Stimulated activated memory B cell treated with anti-CD40 and anti-IgM and Interleukin-4, amounts not matched to agents 10 μg/mL and 1 μg/mL and 100 μg/mL, for 72 hours (primary cell): ENCODE measurements at regions not wholly inside any gene's neighbourhood (a gene's known extent, or its start where the extent isn't known, plus 50 kb on each side); places are given as distances from the start of the nearest gene placed in this dataset.
"Not testable (repeated sequence)": the region's sequence is repeated elsewhere in the genome, so short reads cannot be mapped to it uniquely, and the experiment has no call there.

ENCODE experiments used
- ATAC-seq: fragments of 150-1000 bp; cut with Tn5 transposase; 2 replicates; pipeline ENCODE4 v1.10.0; 2021
- H3K27ac Mint-ChIP-seq: one replicate; pipeline ENCODE4 v1.8.0; 2022; ENCODE audit warnings: mild to moderate bottlenecking, mixed read lengths
- H3K27me3 Mint-ChIP-seq: one replicate; pipeline ENCODE4 v1.8.0; 2022; ENCODE audit warnings: mixed read lengths
- H3K36me3 Mint-ChIP-seq: one replicate; pipeline ENCODE4 v1.8.0; 2022; ENCODE audit warnings: mixed read lengths
- H3K4me1 Mint-ChIP-seq: one replicate; pipeline ENCODE4 v1.8.0; 2022; ENCODE audit warnings: mixed read lengths
- H3K4me3 Mint-ChIP-seq: one replicate; pipeline ENCODE4 v1.8.0; 2022; ENCODE audit warnings: mild to moderate bottlenecking, moderate library complexity, mixed read lengths
- H3K9me3 Mint-ChIP-seq: one replicate; pipeline ENCODE4 v1.8.0; 2022; ENCODE audit warnings: mixed read lengths

DNA sequence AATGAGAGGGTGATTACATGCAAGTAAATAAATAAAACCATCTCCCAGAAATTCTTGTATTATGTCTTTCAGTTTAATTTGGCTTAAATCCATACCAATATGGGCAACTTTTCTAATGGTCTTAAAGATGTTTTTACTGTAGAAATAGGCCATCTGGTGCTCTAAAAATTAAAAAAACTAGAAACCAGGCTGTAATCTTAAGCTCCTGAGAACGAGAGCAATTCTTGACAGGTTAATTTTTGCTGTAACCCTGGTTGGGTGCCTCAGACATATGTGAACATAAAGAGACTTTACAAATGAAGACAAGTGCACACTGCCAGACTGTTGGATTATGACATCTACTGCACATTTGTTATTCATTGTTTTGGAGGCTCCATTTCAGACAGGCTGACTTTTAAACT, 246.8 kb upstream of the DAB2 start:
- H3K27ac Mint-ChIP-seq: no peak overlapping the region
- H3K4me1 Mint-ChIP-seq: no peaks in the 10 kb centered on the region
- H3K36me3 Mint-ChIP-seq: no peaks in the 10 kb centered on the region
- no peak for ATAC-seq
- H3K4me3 Mint-ChIP-seq: no peak overlapping the region
- no peaks in the 10 kb centered on the region for H3K9me3 Mint-ChIP-seq
- no peaks in the 10 kb centered on the region for H3K27me3 Mint-ChIP-seq

DNA sequence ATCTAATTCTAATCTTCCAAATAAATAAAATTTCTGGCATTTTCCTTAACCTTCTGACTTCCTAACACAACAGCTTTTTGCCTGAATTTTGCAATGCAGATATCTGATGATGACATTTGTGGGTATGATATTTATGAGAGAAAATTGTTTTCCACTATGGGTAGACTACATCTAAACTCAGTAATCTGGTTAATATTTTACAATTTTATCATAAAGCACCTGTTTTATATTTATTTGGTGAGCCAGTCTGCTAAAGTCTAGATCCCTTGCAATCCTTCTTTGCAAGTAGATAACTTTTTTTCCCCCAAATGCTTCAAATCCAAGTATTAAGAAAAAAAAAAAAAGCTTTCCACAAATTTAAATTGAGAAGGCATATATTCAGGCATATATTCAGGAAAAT, 246.2 kb upstream of the DAB2 start:
- Mint-ChIP-seq H3K4me3 (no peak overlapping the region), H3K27me3 (no peaks in the 10 kb centered on the region), H3K36me3 (no peaks in the 10 kb centered on the region)

DNA sequence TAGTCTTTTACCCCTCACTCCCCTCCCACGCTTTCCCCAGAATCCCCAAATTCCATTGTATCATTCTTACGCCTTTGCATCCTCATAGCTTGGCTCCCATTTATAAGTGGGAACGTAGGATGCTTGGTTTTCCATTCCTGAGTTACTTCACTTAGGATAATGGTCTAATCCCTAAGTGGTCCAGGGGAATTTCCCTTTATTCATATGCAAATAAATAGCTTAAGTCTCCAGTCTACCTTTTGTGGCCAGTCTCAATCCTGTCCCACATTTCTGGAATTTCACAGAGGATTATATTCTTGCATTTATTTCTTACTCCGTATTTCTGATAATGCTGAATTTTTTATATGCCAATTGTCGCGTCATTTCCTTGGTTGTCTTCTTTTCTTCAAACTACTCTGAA, 245.6 kb upstream of the DAB2 start:
- no peak overlapping the region for H3K27ac Mint-ChIP-seq
- no peaks in the 10 kb centered on the region for H3K27me3 Mint-ChIP-seq
- no peaks in the 10 kb centered on the region for H3K4me1 Mint-ChIP-seq
- H3K4me3 Mint-ChIP-seq: no peak overlapping the region
- ATAC-seq: no peak
- H3K9me3 Mint-ChIP-seq: no peaks in the 10 kb centered on the region
- no peaks in the 10 kb centered on the region for H3K36me3 Mint-ChIP-seq

More for the DNA sequence above, 246.2 kb upstream of the DAB2 start:
- no peak overlapping the region for H3K27ac Mint-ChIP-seq
- H3K9me3 Mint-ChIP-seq: no peaks in the 10 kb centered on the region
- ATAC-seq: no peak
- H3K4me1 Mint-ChIP-seq: no peaks in the 10 kb centered on the region

DNA sequence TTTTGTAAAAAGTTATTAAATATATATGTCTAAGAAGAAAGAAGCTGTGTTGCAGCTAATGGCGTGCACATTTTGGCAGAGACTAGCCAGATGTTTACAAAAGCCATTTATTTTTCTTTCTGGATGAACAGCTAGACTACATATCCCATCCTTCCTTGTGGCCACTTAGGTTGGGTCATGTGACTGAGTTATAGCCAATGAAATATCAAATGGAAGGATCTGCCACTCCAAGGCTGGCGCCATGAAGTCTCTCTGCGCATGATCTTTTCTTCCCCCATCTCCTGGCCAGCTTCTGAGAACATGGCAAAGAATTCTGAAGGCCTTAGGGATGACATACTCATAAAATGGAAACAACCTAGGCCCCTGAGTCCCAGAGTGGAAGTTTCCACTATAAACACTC, 244.2 kb upstream of the DAB2 start:
- no peaks in the 10 kb centered on the region for H3K4me1 Mint-ChIP-seq
- no peaks in the 10 kb centered on the region for H3K9me3 Mint-ChIP-seq
- no peak for ATAC-seq
- no peaks in the 10 kb centered on the region for H3K36me3 Mint-ChIP-seq
- no peak overlapping the region for H3K4me3 Mint-ChIP-seq
- H3K27ac Mint-ChIP-seq: no peak overlapping the region
- H3K27me3 Mint-ChIP-seq: no peaks in the 10 kb centered on the region

DNA sequence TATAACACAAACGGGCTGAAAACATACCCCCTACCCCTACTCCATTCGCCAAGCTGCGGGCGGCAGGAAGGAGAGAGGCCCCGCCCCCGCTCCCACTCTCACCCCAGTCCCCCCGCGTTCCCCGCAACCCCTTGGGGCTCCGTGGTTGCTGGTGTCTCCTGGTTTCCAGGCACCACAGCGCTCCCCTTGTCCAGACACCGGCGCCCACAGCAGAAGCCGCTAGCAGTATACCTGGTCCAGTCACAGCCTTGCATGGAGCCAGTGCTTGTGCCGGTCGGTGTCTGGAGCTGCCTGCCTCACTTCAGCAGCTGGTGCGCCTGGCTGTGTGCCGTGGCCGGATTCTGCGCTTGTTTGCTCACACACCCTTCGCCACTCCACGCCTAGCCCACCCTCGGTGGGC, 240.5 kb upstream of the DAB2 start:
- no peak for ATAC-seq
- Mint-ChIP-seq H3K9me3 (no peaks in the 10 kb centered on the region), H3K27me3 (no peaks in the 10 kb centered on the region), H3K4me1 (peaks cover 12% of the 10 kb centered on the region), H3K36me3 (no peaks in the 10 kb centered on the region), H3K27ac (no peak overlapping the region), H3K4me3 (no peak overlapping the region)

DNA sequence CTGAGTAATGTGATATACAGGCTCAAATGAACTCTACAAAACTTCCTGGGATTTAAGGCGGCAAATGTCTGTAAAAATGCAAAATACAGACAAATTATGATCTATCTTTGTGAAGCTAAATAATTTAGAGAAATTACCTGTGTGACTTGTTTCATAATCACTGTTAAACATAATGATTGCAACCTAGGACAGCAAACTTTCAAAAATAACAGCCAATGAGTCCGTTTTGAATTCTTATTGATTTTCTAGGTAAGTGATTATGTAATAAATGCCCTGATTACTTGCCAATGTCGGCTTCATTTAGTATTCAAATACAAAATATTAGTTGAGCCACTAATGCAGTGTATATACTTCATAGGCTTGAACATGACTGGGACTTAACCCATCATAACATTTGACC, 238.2 kb upstream of the DAB2 start:
- Mint-ChIP-seq H3K9me3 (no peaks in the 10 kb centered on the region), H3K27ac (no peak overlapping the region), H3K4me1 (peaks cover 20% of the 10 kb centered on the region), H3K4me3 (no peak overlapping the region), H3K27me3 (no peaks in the 10 kb centered on the region), H3K36me3 (no peaks in the 10 kb centered on the region)
- ATAC-seq: no peak

DNA sequence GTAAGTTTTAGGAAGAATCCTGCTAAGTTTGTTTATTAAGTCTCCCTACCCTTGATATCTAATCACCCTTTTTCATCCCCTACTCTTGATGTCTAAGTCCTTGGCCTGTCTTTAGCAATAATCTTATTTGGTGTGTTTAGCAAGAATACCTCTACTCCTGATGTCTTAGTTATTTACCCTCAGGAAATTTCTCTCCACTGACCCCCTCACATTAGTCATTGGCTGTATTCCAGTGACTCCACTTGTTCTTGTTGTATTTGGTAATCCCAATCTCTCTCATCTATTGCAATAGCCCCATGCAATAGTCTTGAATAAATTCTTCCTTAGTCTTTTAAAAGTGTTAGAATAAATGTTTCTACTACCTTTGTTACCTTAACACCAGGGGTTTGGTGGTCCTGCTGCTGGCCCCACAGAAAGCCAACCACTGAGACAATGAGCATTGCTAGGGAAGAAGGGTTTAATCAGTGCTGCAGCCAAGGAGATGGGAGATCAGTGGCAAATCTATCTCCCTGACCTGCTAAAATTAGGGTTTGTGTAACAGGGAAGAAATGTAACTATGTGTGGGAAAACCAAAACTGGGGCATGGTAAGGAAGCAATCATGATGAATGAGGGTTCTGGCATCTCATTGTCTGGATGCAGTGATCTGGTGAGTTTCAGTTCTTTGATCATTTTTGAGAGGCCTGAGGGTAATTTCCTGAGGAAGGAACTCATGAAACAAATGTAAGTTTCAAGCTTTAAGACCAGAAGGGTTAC, 236.4 kb upstream of the DAB2 start:
- H3K27ac Mint-ChIP-seq: no peak overlapping the region
- H3K4me1 Mint-ChIP-seq: peaks cover 29% of the 10 kb centered on the region
- no peak overlapping the region for H3K4me3 Mint-ChIP-seq
- no peak for ATAC-seq
- H3K36me3 Mint-ChIP-seq: no peaks in the 10 kb centered on the region
- H3K27me3 Mint-ChIP-seq: no peaks in the 10 kb centered on the region
- H3K9me3 Mint-ChIP-seq: no peaks in the 10 kb centered on the region

DNA sequence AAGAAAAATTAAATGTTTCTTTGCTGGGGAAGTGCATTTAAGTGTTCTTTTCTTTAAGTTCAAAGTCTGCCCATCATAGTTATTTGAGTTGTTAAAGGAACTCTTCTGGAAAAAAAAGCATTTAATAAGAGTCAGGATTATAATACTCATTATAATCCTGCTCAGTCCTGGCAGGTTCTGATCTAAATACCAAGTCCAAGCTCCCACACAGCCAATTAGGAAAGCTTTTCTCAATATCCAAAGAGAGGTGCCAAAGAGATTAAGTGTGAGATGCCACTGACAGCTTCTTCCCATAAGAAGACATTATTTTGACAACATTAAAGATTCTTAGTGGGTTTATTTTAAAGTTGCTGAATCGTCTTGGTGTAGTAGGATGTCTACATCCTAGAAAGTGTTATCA, 235.2 kb upstream of the DAB2 start:
- H3K27me3 Mint-ChIP-seq: no peaks in the 10 kb centered on the region
- no peak for ATAC-seq
- no peaks in the 10 kb centered on the region for H3K9me3 Mint-ChIP-seq
- no peak overlapping the region for H3K4me3 Mint-ChIP-seq
- H3K4me1 Mint-ChIP-seq: peaks cover 29% of the 10 kb centered on the region
- H3K36me3 Mint-ChIP-seq: no peaks in the 10 kb centered on the region
- no peak overlapping the region for H3K27ac Mint-ChIP-seq

DNA sequence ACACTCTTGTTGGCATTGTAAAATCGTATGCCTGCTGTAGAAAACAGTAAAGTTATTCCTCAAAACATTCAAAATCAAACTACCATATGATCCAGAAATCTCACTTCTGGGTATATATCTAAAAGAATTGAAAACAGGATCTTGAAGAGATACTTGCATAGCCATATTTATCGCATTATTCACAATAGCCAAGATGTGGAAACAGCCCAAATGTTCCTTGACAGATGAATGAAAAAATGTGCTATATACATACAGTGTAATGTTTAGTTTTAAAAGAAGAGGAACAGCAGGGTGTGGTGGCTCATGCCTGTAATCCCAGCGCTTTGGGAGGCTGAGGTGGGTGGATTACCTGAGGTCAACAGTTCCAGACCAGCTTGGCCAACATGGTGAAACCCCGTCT, 234.1 kb upstream of the DAB2 start:
- no peak overlapping the region for H3K27ac Mint-ChIP-seq
- no peak overlapping the region for H3K4me3 Mint-ChIP-seq
- ATAC-seq: no peak
- no peaks in the 10 kb centered on the region for H3K9me3 Mint-ChIP-seq
- H3K36me3 Mint-ChIP-seq: no peaks in the 10 kb centered on the region
- no peaks in the 10 kb centered on the region for H3K27me3 Mint-ChIP-seq
- H3K4me1 Mint-ChIP-seq: peaks cover 29% of the 10 kb centered on the region

DNA sequence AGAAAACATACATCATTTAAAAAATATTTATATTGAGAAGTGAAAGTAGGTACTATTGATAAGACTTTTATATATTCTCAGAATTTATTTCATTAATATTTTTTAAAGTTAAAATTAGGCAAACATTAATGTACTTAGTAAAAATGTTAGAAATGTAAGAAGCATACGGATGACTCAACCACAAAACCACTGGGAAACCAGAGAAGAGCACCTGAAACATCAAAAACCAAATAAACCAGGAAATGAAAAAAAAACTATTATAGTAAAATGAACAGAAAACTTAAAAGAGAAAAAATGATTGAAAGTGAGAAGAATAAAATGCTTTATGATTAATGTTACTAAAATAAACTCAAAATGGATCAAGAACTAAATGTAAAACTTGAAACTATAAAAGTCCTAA, 233.2 kb upstream of the DAB2 start:
- Mint-ChIP-seq H3K9me3 (no peaks in the 10 kb centered on the region), H3K27ac (peak overlapping the region; percentile 7), H3K4me1 (peaks cover 29% of the 10 kb centered on the region), H3K36me3 (no peaks in the 10 kb centered on the region), H3K4me3 (peak overlapping the region; percentile 13), H3K27me3 (no peaks in the 10 kb centered on the region)
- no peak for ATAC-seq

DNA sequence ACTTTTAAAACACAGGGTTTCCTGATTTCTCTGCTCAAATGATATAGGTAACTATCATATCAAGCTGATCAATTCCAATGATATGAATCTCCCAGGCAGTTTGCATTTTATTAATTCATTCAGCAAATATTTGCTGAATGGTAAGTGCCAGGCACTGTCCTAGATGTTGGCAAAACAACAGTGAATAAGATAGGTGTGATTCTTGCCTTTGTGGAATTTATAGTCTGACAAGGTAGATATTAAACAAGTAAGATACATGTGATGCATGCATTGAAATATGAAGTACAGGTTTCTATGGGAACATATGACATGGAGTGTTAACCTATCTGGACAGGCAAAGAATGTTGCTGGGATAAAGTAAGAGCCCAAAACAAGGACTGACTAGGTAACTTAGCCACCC, 231.8 kb upstream of the DAB2 start:
- no peak for ATAC-seq
- Mint-ChIP-seq H3K9me3 (no peaks in the 10 kb centered on the region), H3K4me1 (peaks cover 27% of the 10 kb centered on the region), H3K4me3 (no peak overlapping the region), H3K27me3 (no peaks in the 10 kb centered on the region), H3K36me3 (no peaks in the 10 kb centered on the region), H3K27ac (no peak overlapping the region)

DNA sequence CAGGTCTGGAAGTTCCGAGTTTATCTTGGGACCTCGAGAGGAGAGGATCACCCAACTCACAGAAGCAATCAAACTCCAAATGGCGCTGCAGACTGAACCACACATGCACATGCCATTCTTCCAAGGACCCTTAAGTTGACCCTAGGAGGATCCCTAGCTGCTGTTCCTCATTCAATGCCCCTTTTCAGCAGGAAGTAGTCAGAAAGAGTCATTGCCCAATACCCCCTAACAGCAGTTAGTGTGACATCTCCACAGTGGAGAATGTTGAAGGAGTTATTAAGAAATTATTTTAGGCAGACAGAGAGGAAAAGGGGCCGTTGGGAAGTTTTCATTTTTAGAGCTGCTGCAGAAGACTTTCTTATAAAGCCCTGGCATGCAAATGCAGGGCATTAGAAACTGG, 229.9 kb upstream of the DAB2 start:
- ATAC-seq: no peak
- no peak overlapping the region for H3K27ac Mint-ChIP-seq
- H3K36me3 Mint-ChIP-seq: no peaks in the 10 kb centered on the region
- H3K9me3 Mint-ChIP-seq: no peaks in the 10 kb centered on the region
- no peak overlapping the region for H3K4me3 Mint-ChIP-seq
- H3K27me3 Mint-ChIP-seq: no peaks in the 10 kb centered on the region
- peaks cover 18% of the 10 kb centered on the region for H3K4me1 Mint-ChIP-seq

DNA sequence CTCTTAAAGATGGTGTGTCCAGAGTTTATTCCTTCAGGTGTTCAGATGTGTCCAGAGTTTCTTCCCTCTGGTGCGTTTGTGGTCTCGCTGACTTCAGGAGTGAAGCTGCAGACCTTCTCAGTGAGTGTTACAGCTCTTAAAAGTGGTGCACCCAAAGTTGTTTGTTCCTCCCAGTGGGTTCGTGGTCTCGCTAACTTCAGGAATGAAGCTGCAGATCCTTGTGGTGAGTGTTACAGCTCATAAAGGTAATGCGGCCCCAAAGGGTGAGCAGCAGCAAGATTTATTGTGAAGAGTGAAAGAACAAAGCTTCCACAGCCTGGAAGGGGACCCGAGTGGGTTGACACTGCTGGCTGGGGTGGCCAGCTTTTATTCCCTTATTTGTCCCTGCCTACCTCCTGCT, 227.7 kb upstream of the DAB2 start:
- H3K36me3 Mint-ChIP-seq, H3K27ac Mint-ChIP-seq, H3K27me3 Mint-ChIP-seq, ATAC-seq, H3K9me3 Mint-ChIP-seq, H3K4me3 Mint-ChIP-seq, H3K4me1 Mint-ChIP-seq: not testable (repeated sequence)

DNA sequence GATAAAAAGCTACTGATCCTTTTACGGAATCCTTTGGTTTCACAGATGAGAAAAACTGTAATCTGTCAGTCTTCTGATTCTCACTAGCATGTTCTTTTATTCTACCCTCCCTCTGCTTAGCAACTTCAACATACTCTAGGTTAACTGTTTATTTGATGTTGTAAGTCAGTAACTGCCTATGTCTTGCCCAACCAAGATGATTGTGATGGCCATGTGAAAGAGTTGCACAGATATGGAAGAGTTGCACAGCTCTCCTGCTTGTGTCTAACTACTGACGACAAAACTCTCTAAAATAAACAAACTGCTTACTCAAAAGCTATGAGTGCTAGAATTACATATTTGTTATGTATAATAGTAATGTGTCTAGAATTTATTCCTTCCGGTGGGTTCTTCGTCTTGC, 227.3 kb upstream of the DAB2 start:
- Mint-ChIP-seq H3K9me3 (no peaks in the 10 kb centered on the region), H3K36me3 (no peaks in the 10 kb centered on the region), H3K4me3 (no peak overlapping the region), H3K4me1 (peaks cover under 1% of the 10 kb centered on the region), H3K27ac (no peak overlapping the region), H3K27me3 (no peaks in the 10 kb centered on the region)
- no peak for ATAC-seq

DNA sequence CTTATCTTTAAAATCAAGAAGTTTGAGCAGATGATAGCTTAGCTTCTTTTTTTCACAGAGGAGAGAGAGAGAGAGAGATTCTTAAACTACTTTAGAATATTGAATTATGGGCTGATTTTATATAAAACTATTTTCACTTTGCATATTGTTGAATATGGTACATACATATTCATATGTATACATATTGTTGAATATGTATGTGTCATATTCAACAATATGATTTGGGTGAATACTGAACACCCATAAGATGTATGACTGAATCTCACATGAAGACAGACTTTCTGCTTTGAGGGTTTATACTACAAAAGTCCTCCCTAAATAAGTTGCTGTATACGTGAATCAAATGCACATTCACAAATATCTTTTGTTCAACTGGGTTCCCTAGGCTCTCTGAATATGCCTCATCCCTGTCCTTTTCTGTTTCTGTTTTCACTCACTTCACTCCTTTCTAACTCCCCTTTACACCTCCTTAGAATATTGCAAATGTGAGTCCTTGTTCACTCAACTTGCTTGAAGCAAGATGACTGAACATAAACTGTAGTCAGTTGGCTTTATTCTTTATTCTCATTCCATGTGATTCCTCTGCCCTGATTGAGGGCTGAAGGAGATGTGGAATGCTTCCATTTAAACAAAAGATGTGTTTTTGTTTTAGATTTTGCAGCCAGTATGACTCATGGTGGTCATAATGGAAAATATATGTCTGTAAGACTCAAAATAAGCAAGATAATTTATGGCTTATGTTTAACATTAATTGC, 225.4 kb upstream of the DAB2 start:
- H3K4me1 Mint-ChIP-seq: no peaks in the 10 kb centered on the region
- no peak for ATAC-seq
- H3K9me3 Mint-ChIP-seq: no peaks in the 10 kb centered on the region
- H3K4me3 Mint-ChIP-seq: no peak overlapping the region
- no peaks in the 10 kb centered on the region for H3K27me3 Mint-ChIP-seq
- no peaks in the 10 kb centered on the region for H3K36me3 Mint-ChIP-seq
- H3K27ac Mint-ChIP-seq: no peak overlapping the region

DNA sequence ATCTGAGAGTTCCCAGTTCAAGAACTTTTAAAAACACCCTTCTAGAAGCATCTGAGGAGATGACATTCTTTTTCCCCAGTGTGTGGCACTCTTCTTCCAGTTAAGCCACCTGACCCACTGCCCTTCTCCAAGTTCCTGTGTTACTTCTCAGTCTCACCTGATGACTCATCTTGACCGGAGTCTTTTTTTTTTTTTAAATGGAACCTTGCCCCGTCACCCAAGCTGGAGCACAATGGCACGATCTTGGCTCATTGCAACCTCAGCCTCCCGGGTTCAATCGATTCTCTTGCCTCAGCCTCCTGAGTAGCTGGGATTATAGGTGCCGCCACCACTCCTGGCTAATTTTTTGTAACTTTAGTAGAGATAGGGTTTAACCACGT, 224.1 kb upstream of the DAB2 start:
- H3K27me3 Mint-ChIP-seq: no peaks in the 10 kb centered on the region
- no peaks in the 10 kb centered on the region for H3K36me3 Mint-ChIP-seq

More for the DNA sequence above, 224.1 kb upstream of the DAB2 start:
- no peak overlapping the region for H3K27ac Mint-ChIP-seq
- no peaks in the 10 kb centered on the region for H3K9me3 Mint-ChIP-seq
- H3K4me1 Mint-ChIP-seq: no peaks in the 10 kb centered on the region
- ATAC-seq: peak; percentile 74
- no peak overlapping the region for H3K4me3 Mint-ChIP-seq
